H1 (cell line): ENCODE measurements at regions not wholly inside any gene's neighbourhood (a gene's known extent, or its start where the extent isn't known, plus 50 kb on each side); places are given as distances from the start of the nearest gene placed in this dataset.

Experiments
- CTCF ChIA-PET: fragments of 300-600 bp; sonication (Branson Sonifier 250); formaldehyde crosslinking; loops from one replicate; lab custom pipeline; 2021; ENCODE audit not compliant: partially characterized antibody; lab: Charles Lee
- POLR2A ChIA-PET: fragments of 300-600 bp; sonication (Branson Sonifier 250); formaldehyde crosslinking; loops from one replicate; lab custom pipeline; 2021; ENCODE audit warnings: inconsistent platforms; ENCODE audit not compliant: partially characterized antibody; lab: Charles Lee
- DNase-seq, 2 experiments: peaks; one replicate each; pipeline versions ENCODE4 v3.0.0 to v3.0.0-alpha.2; 2010 to 2022; ENCODE audit warnings: low spot score in 2 of 2, low read depth in 1 of 2, mixed read lengths in 1 of 2
- FAIRE-seq: peaks from 2 replicates; lab custom pipeline; 2011; peaks lifted over from hg19 to GRCh38; lab: Jason Lieb, UNC
- H2AFZ ChIP-seq: 2 replicates; pipeline ENCODE4 v1.8.1; 2012; ENCODE audit warnings: low read length, inconsistent platforms
- H2AK5ac ChIP-seq: 2 replicates; pipeline ENCODE4 v1.6.1; 2013; ENCODE audit warnings: low read depth, low read length
- H2BK120ac ChIP-seq: replicated peaks from 2 replicates; pipeline ENCODE3; 2013; ENCODE audit warnings: low read depth, low read length, inconsistent platforms
- H2BK12ac ChIP-seq: 2 replicates; pipeline ENCODE4 v1.6.1; 2013; ENCODE audit warnings: low read depth, low read length
- H2BK15ac ChIP-seq: 2 replicates; pipeline ENCODE4 v1.6.1; 2013; ENCODE audit warnings: low read length
- H2BK20ac ChIP-seq: 2 replicates; pipeline ENCODE4 v1.6.1; 2013; ENCODE audit warnings: low read length
- H2BK5ac ChIP-seq: 2 replicates; pipeline ENCODE4 v1.6.1; 2013; ENCODE audit warnings: low read depth, low read length
- H3K14ac ChIP-seq: 2 replicates; pipeline ENCODE4 v1.6.1; 2013; ENCODE audit warnings: inconsistent platforms; ENCODE audit not compliant: insufficient read length
- H3K18ac ChIP-seq: 2 replicates; pipeline ENCODE4 v1.6.1; 2013; ENCODE audit warnings: low read length; ENCODE audit errors: extremely low read depth
- H3K23ac ChIP-seq: 2 replicates; pipeline ENCODE4 v1.6.1; 2013; ENCODE audit warnings: inconsistent platforms; ENCODE audit not compliant: insufficient read length
- H3K23me2 ChIP-seq: 2 replicates; pipeline ENCODE4 v1.6.1; 2013; ENCODE audit warnings: low read depth, low read length
- H3K27ac ChIP-seq: 2 replicates; pipeline ENCODE4 v1.6.1; 2011; ENCODE audit warnings: low read depth, low read length, inconsistent platforms
- H3K27me3 ChIP-seq, 4 experiments: replicated peaks in 1 of 4; 1 replicate in 1 of 4; 2 replicates in 3 of 4; pipeline versions ENCODE4 v1.6.1 to v1.8.1; 2011 to 2013; ENCODE audit warnings: low read length in 3 of 4, mild to moderate bottlenecking in 3 of 4, inconsistent platforms in 2 of 4, mixed read lengths in 2 of 4, moderate library complexity in 1 of 4; ENCODE audit not compliant: control insufficient read depth in 3 of 4, insufficient read depth in 3 of 4; ENCODE audit errors: extremely low read depth in 1 of 4
- H3K36me3 ChIP-seq, 4 experiments: 2 replicates each; pipeline versions ENCODE4 v1.6.1 to v1.8.1; 2011 to 2013; ENCODE audit warnings: mild to moderate bottlenecking in 4 of 4, low read length in 3 of 4, moderate library complexity in 2 of 4, control low read depth in 1 of 4, inconsistent platforms in 1 of 4; ENCODE audit not compliant: insufficient read depth in 4 of 4, control insufficient read depth in 2 of 4
- H3K4ac ChIP-seq: replicated peaks from 2 replicates; pipeline ENCODE3; 2013; ENCODE audit warnings: low read length, low read depth, mixed read lengths, inconsistent platforms; ENCODE audit not compliant: insufficient read length
- H3K4me1 ChIP-seq, 4 experiments: replicated peaks in 1 of 4; 1 replicate in 1 of 4; 2 replicates in 3 of 4; pipeline versions ENCODE4 v1.6.1 to v1.8.1; 2011 to 2013; ENCODE audit warnings: low read length in 3 of 4, inconsistent platforms in 2 of 4, mixed read lengths in 1 of 4; ENCODE audit not compliant: insufficient read depth in 4 of 4, control insufficient read depth in 3 of 4
- H3K4me2 ChIP-seq, 2 experiments: 2 replicates each; pipeline versions ENCODE4 v1.6.1 to v1.8.1; 2011 to 2013; ENCODE audit warnings: low read depth in 2 of 2, low read length in 2 of 2, control low read depth in 1 of 2, inconsistent platforms in 1 of 2, mild to moderate bottlenecking in 1 of 2; ENCODE audit not compliant: insufficient read depth in 1 of 2
- H3K4me3 ChIP-seq, 4 experiments: fragments of 200-600, 300-600 bp in 1 of 4; sonication (generic), shearing (Covaris generic), sonication (Bioruptor Twin) in 1 of 4; 2 replicates each; pipeline versions ENCODE4 v1.5.1 to v1.8.1; 2011 to 2016; ENCODE audit warnings: low read length in 4 of 4, low read depth in 3 of 4, control low read depth in 2 of 4, inconsistent platforms in 2 of 4, mild to moderate bottlenecking in 2 of 4, mixed read lengths in 1 of 4, moderate library complexity in 1 of 4; ENCODE audit not compliant: insufficient read depth in 2 of 4; ENCODE audit errors: extremely low read depth in 1 of 4
- H3K56ac ChIP-seq: replicated peaks from 2 replicates; pipeline ENCODE3; 2013; ENCODE audit warnings: low read depth, mild to moderate bottlenecking, mixed read lengths, low read length, inconsistent platforms; ENCODE audit not compliant: insufficient read length
- H3K79me1 ChIP-seq: 2 replicates; pipeline ENCODE4 v1.6.1; 2013; ENCODE audit warnings: low read depth, low read length, control low read depth
- H3K79me2 ChIP-seq, 2 experiments: 2 replicates each; pipeline versions ENCODE4 v1.6.1 to v1.8.1; 2012 to 2013; ENCODE audit warnings: low read length in 2 of 2, mild to moderate bottlenecking in 2 of 2, inconsistent platforms in 1 of 2; ENCODE audit not compliant: insufficient read depth in 2 of 2, control insufficient read depth in 1 of 2
- H3K9ac ChIP-seq, 4 experiments: replicated peaks in 1 of 4; 1 replicate in 1 of 4; 2 replicates in 3 of 4; pipeline versions ENCODE4 v1.6.1 to v1.8.1; 2011 to 2013; ENCODE audit warnings: low read depth in 3 of 4, low read length in 3 of 4, control low read depth in 2 of 4, mild to moderate bottlenecking in 2 of 4, moderate library complexity in 2 of 4, inconsistent platforms in 1 of 4; ENCODE audit errors: extremely low read depth in 1 of 4
- H3K9me3 ChIP-seq, 2 experiments: 2 replicates each; pipeline versions ENCODE4 v1.6.1 to v1.8.1; 2012 to 2013; ENCODE audit warnings: mild to moderate bottlenecking in 2 of 2, moderate library complexity in 2 of 2, control low read depth in 1 of 2, inconsistent platforms in 1 of 2, low read depth in 1 of 2, low read length in 1 of 2, mixed read lengths in 1 of 2; ENCODE audit not compliant: insufficient read depth in 2 of 2
- H4K20me1 ChIP-seq, 2 experiments: replicated peaks in 1 of 2; 2 replicates each; pipeline versions ENCODE3 to v1.8.1; 2011 to 2013; ENCODE audit warnings: inconsistent platforms in 2 of 2, low read length in 2 of 2, mild to moderate bottlenecking in 1 of 2; ENCODE audit not compliant: insufficient read depth in 2 of 2, control insufficient read depth in 1 of 2
- H4K5ac ChIP-seq: 2 replicates; pipeline ENCODE4 v1.6.1; 2013; ENCODE audit warnings: low read length, low read depth, mixed read lengths, inconsistent platforms; ENCODE audit not compliant: insufficient read length
- H4K8ac ChIP-seq: 2 replicates; pipeline ENCODE4 v1.8.0; 2013; ENCODE audit warnings: mild to moderate bottlenecking, moderate library complexity, low read length, inconsistent platforms; ENCODE audit not compliant: insufficient read depth; ENCODE audit errors: extremely low read depth
- H4K91ac ChIP-seq: replicated peaks from 2 replicates; pipeline ENCODE3; 2013; ENCODE audit warnings: low read length, mixed read lengths, inconsistent platforms; ENCODE audit not compliant: insufficient read length
- WGBS, 2 experiments: shearing (Covaris generic) in 1 of 2; methylation state at CpG; one replicate each; pipeline versions ENCODE4 v1.1.6 to v1.1.7; 2013 to 2015; ENCODE audit warnings: low lambda C conversion rate in 2 of 2, mixed read lengths in 2 of 2, inconsistent platforms in 1 of 2, low coverage in 1 of 2, missing lambda C conversion rate in 1 of 2; ENCODE audit not compliant: insufficient replicate concordance in 2 of 2, insufficient coverage in 1 of 2, insufficient read length in 1 of 2; ENCODE audit errors: extremely low coverage in 1 of 2, missing lambda C conversion rate in 1 of 2; 5-methylcytosine and 5-hydroxymethylcytosine counted together

- H3K56ac ChIP-seq: no peak overlapping the region
- H3K4me2 ChIP-seq: no peak overlapping the region
- POLR2A ChIA-PET: no interaction called here
- H3K23me2 ChIP-seq: peaks cover 2% of the 10 kb centered on the region; the same call in 1 of the 2 replicates
- H2BK15ac ChIP-seq: no peak overlapping the region
- WGBS, 2 experiments: 87% methylated on average over 18 of the region's 18 CpGs; no CpG with 5 or more reads in 1 of the 2 experiments
- CTCF ChIA-PET: interaction anchor here (1.2 to 1.6 kb wide), 3 partner anchors 11 to 58 kb away, joined by 3 to 5 read pairs (median 4); no protein-coding TSS in a partner anchor
- no peak overlapping the region for H4K5ac ChIP-seq
- peaks cover 0 to 2% of the 10 kb centered on the region in 2 experiments for H4K20me1 ChIP-seq
- no peak overlapping the region for H3K4me3 ChIP-seq
- H3K9ac ChIP-seq: no peak overlapping the region
- H2BK120ac ChIP-seq: no peak overlapping the region
- no peak overlapping the region for H2BK20ac ChIP-seq
- peak in 1 of 2 experiments; percentile 23 for DNase-seq
- H4K91ac ChIP-seq: no peak overlapping the region
- H3K4me1 ChIP-seq: no peaks in the 10 kb centered on the region
- no peak overlapping the region for H3K4ac ChIP-seq
- no peak overlapping the region for H2AK5ac ChIP-seq
- H3K18ac ChIP-seq: no peak overlapping the region
- peaks cover 13 to 21% of the 10 kb centered on the region in 2 experiments; a peak in 3 of 4 replicates for H3K9me3 ChIP-seq
- FAIRE-seq: no peak
- no peak overlapping the region for H3K14ac ChIP-seq
- no peaks in the 10 kb centered on the region for H3K36me3 ChIP-seq
- no peak overlapping the region for H3K23ac ChIP-seq
- no peaks in the 10 kb centered on the region for H3K79me1 ChIP-seq
- H3K27me3 ChIP-seq: no peaks in the 10 kb centered on the region
- H4K8ac ChIP-seq: no peak overlapping the region; the same call in 1 of the 2 replicates
- no peak overlapping the region for H2BK5ac ChIP-seq
- no peaks in the 10 kb centered on the region for H3K79me2 ChIP-seq
- no peak overlapping the region for H2AFZ ChIP-seq
- no peak overlapping the region for H2BK12ac ChIP-seq
- H3K27ac ChIP-seq: no peak overlapping the region
These were observed 60.8 kb upstream of the C14orf180 start for GRCh38 chr14:104518659-104519350.
